ENCODE measurements at regions not wholly inside any gene's neighbourhood (a gene's known extent, or its start where the extent isn't known, plus 50 kb on each side); places are given as distances from the start of the nearest gene placed in this dataset.
A peak's percentile ranks its signal among the peaks of the same experiment; 100 is the strongest.
"Not testable (repeated sequence)": the region's sequence is repeated elsewhere in the genome, so short reads cannot be mapped to it uniquely, and the experiment has no call there.

DNA sequence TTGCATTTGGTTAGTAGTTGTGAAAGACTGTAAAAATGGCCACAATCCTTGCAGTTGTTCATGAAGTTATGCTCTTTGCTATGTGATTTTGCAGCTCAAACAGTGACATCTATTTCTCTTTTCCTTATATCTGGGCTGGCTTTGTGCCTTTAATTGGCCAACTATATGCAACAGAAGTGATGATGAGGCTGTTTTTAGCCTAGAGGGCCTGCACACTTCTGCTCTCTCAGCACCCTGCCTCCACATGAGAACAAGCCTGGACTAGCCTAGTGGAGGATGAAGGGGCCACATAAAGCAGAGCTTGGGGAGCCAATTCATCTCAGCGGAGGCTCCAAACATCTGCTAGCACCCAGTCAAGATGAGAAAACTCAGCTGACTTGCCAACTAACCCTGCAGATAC lies 339.8 kb downstream of the OMA1 start:
- DNase-seq (ENCODE audit: low read depth in 2 of 3, low spot score in 2 of 3): no peak

DNA sequence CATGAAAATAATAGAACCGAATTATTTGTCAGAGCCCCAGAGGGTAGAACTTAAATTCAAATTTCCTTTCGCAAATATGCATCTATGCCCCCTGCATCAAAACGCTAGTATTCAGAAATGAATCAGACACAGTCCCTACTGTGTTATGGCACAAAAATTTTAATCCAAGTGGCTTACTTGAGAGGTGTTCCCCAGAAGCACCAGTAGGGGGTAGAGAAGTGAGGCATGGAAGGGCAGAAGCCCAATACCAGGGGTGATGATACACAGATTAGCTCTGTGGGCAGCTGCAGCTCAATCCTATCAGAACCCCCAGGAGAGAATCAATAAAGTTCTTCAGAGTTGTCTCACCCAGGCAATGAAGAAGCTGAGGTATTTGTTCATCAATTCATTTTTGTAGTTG lies 342.2 kb downstream of the OMA1 start:
- DNase-seq (ENCODE audit: low read depth in 2 of 3, low spot score in 2 of 3): no peak

DNA sequence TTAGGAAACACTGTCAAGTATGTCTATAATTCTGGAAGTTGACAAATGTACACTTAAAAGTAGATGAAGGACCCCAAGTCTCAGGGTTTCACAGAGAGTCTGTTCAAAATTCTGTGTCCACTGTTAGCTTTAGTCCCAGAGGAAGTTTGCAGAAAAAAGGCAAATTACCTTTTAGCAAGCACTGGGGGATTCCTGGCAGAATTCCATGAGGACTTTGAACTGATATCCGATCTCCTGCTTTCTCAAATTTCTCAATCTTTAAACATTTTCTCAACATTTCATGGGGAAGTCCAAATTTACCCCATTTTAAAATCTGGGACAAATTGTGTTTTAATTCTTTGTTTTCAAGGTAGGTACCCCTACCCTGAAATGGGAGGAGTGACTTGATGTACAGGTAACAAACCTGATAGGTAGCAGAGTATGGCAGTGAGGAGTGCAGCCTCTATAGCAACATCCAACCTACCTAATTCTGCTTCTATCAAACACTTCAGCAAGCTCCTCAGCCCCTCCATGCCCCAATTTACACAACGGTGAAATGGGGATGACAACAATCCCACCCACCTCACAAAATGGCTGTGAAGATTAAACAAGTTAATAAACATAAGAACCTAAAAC lies 344.9 kb downstream of the OMA1 start:
- DNase-seq (ENCODE audit: low read depth in 2 of 3, low spot score in 2 of 3): no peak

DNA sequence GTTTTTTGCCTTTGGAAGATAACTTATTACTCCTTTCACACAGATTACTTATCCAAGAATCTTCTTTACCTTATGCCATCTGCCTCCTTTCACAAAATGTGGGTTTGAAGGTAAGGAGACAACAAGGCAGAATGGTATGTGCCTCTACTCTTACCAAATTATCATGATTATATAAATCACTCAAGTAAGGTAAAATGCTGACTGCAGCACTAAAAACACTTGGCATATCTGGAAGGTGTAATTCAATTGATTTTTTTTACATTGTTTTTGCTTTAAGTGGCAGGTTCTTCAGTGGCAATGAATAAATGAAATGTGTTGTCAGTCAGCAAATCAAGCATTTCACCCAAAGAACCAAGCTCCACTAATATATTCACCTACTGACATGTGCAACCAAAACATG lies 346.1 kb downstream of the OMA1 start:
- DNase-seq (ENCODE audit: low read depth in 2 of 3, low spot score in 2 of 3): no peak

DNA sequence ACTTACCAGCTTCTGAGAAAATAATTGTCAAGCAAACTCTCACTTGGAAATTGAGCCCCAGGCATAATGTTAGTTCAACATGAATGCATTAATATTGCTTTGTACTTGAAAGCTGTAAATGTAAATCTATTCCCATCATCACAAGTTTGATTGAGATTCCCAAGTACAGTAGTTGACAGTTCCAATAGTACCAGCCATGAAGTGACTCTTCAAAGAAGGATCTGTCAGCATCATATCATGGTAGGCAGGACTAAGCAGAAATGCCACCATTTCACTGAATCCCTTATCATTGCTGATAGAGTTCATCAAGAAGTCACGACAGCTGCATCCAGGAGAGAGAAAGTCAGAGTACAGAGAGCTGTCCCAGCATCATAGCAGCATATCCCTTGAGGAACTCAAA lies 348.7 kb downstream of the OMA1 start:
- no peak for DNase-seq (ENCODE audit: low read depth in 2 of 3, low spot score in 2 of 3)

DNA sequence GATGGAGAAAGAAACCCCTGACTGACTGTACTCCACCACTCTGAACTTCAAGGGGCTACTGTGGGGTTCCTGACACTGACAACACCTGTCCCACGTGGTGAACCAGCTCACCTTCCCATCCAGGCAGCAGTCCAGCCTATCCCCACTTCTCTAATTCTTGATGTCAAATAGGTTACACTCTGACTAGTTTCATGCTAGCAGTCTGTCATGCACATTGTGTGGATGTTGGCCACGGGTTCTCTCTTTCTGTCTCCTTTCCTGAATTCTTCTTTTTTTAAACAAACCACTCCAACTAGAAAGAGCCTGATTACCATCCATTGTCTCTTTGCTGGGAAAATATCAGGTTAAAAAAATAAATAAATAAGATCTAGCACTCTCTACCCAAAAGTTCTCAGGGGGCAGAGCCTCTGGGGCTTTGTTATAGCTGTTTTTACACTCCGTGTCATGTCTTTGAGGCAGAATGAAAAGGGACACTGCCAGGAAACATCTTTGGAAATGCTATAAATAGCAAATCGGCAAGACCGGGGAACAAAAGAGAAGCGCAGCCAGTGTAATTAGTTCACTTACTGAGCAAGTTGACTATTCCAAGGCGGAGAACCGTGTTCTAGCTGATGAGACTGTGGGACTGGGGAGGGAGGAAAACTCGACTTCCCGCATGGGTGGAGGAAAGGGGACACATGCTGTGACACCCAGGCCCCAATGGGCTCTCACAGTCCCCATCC lies 356.1 kb downstream of the OMA1 start:
- no peak for DNase-seq (ENCODE audit: low read depth in 2 of 3, low spot score in 2 of 3)

DNA sequence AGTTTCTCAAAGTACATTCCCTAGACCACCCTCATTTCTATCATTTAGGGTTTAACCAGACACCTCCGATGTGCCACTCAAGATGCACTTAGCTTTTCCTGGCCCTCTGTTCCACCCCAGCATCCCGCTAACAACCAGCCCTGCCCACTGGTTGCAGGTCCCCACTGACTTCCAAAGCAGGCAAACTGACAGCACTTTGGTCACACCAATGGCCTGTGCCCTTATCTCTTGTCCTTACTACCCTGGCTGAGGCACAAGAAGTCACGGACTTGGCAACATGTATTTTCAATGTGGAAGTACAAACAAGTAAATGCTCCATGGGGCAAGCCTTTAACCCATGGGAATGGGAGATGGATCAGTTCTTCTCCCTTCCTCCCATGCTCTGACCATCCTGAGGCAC lies 357.1 kb downstream of the OMA1 start:
- no peak for DNase-seq (ENCODE audit: low read depth in 2 of 3, low spot score in 2 of 3)

DNA sequence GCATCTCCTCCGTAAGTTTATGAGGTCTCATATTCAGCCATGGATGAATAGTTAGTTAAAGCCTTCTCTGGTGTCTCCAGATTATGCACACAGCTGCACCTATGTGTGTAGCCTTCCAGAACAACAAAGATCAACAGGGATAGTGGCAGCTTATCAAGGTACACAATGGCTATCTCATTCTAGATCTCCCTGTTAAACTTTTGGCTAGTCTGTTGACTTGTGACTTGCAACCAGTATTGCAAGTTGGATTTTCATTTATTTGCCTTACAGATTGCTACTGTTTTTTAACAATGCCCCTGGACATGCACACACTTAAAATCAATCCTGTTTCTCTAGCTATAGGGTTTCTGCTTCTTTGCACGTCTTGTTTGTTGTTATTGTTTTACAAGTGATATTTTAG lies 363.2 kb downstream of the OMA1 start:
- no peak for DNase-seq (ENCODE audit: low read depth in 2 of 3, low spot score in 2 of 3)

DNA sequence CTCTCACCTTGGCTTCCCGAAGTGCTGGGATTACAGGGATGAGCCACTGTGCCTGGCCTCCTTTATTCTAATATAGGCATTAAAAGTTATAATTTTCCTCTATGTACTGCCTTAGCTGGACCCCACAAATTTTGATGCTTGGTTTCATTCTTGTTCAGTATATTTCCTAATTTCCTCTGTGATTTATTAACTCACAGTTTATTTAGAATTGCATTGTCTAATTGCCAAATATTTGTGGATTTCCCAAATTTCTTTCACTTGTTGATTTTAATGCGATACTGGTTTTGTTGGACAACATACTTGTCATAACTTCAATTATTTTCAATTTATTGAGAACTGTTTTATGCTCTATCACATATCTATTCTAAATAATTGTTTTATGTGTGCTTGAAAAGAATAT lies 366.0 kb downstream of the OMA1 start:
- no peak for DNase-seq (ENCODE audit: low read depth in 2 of 3, low spot score in 2 of 3)

DNA sequence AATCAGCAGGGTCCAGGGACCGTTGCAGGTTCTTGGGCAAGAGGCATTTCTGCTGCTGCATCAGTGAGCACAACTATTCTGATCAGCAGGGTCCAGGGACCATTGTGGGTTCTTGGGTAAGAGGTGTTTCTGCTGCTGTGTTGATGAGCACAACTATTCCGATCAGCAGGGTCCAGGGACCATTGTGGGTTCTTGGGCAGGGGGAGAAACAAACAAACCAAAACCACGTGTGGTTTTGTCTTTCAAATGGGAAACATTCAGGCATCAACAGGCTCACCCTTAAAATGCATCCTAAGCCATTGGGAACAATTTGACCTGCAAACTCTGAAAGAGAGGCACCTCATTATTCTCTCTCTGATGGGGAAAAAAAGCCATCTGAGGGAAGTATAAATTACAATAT lies 377.4 kb downstream of the OMA1 start:
- not testable (repeated sequence) for DNase-seq (ENCODE audit: low read depth in 2 of 3, low spot score in 2 of 3)

DNA sequence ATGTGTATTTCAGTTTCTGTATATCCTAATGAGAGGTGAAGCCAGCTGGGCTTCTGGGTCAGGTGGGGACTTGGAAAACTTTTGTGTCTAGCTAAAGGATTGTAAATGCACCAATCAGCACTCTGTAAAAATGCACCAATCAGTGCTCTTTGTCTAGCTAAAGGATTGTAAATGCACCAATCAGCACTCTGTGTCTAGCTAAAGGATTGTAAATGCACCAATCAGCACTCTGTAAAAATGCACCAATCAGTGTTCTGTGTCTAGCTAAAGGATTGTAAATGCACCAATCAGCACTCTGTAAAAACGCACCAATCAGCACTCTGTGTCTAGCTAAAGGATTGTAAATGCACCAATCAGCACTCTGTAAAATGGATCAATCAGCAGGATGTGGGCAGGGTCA lies 379.4 kb downstream of the OMA1 start:
- DNase-seq (ENCODE audit: low read depth in 2 of 3, low spot score in 2 of 3): not testable (repeated sequence)

DNA sequence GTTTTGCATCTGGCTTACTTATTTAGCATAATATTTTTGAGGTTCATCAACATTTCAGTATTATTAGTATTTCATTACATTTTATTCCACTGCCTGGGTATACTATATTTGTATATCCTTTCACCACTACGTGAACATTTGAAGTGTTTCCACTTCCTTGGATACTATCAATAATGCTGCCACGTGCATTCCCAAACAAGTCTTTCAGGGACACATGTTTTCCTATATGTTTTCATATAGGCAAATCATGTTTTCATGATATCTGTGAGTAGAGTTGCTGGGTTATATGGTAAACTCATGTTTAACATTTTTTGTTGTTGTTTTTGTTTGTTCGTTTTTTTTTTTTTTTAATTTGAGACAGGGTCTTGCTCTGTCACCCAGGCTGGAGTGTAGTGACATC lies 380.1 kb downstream of the OMA1 start:
- no peak for DNase-seq (ENCODE audit: low read depth in 2 of 3, low spot score in 2 of 3)

DNA sequence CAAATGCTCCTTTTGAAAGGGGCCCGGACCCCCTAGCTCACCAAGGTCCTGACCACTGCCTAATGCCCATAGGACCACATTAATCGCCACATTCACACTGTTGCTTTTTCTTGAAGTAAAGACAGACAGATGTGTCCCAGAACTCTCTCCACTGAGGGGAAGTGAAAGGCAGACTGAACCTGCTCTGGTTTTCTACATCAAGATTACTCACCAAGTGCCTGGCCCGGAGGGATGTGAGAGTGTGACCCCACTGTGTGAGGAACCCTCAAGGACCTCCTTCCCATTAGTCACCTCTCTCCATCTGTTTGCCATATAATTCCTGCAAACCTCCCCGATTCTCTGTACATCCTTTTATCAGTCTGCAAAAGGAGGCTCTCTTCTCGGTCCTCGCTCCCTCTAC lies 381.5 kb downstream of the OMA1 start:
- DNase-seq (ENCODE audit: low read depth in 2 of 3, low spot score in 2 of 3): no peak

DNA sequence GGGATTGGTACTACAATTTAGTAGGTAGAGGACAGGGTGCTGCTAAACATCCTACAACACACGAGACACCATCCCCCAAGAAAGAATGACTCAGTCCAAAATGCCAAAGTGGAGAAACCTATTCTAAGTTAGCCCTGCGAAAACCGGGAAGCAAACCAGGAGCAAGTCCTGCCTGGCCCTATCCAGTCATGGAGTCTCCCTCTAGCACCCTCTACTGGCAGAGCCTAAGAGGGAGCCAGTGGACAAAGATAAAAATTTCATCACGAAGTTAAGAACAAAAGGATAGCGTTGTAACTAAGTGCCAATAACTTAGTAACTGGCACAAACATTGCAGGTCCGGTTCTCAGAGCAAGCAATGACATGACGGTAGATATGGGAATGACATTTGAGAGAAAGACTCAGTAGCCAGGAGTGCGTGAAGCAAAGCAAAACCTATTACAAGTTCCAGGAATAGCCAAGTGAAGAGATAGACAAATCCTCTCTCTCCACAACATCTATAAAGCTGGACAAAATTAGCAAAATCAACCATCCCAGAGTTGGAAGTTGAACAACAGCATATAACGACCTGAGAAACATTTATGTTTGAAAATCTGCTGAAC lies 383.5 kb downstream of the OMA1 start:
- peak in 2 of 3 donors; percentile 28 to 68 for DNase-seq (ENCODE audit: low read depth in 2 of 3, low spot score in 2 of 3)

DNA sequence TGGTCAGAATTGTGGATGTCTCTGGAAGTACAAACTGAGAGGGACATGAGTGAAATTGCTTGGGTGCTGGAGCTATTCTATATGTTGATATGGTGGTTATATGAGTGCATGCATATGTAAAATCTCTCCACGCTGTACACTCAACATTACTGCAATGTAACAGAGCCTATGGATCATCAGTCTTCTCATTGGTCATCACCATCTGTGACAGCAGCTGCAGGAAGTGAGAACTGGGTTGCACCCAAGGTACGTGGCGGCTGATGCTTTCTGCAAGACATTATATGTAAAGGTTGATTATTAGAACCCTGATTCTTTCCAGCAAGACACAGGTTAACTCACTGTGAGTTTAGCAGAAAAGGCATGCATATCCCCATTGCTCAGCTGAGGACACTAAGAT lies 387.1 kb downstream of the OMA1 start:
- DNase-seq (ENCODE audit: low read depth in 2 of 3, low spot score in 2 of 3): no peak

DNA sequence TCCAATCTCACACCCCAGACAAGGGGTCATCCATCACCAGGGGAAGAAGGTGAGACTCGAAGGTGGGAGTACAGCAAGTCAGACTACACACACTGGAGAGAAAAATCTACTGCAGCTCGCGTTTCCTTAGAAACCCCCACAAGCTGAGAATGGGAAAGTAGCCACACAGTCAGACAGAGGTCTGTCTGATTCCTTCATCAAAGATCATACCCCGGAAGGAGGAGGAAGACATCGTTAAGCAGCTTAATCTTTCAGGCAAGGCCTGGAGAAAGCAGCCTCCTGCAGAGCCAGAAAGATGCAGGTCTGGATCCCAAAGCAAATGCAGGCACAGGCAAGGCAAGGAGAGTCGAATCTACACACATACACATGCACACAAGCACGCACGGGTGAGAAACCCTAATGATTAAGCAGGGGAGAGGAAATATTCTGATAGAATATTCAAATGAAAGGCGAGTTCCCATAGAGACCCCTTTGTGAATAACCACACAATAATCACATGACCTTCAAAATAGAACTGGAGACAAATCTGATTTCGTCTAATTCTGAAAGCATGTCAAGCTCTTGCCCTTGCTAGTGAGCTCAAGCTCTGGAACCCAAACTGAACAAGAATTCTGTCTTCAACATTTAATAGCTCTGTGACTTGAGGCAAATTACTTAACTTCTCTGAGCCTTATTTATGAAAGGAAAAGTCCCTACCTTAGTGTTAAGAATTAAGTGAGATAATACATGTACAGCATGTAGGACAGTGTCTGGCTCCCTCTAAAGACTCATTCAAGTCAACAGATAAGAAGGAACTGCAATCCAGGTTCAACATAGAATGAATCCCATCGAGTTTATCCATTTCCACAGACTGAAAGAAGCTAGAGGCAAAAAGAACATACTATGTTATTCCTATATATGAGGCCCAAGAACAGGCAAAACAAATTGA lies 387.8 kb downstream of the OMA1 start:
- no peak for DNase-seq (ENCODE audit: low read depth in 2 of 3, low spot score in 2 of 3)

DNA sequence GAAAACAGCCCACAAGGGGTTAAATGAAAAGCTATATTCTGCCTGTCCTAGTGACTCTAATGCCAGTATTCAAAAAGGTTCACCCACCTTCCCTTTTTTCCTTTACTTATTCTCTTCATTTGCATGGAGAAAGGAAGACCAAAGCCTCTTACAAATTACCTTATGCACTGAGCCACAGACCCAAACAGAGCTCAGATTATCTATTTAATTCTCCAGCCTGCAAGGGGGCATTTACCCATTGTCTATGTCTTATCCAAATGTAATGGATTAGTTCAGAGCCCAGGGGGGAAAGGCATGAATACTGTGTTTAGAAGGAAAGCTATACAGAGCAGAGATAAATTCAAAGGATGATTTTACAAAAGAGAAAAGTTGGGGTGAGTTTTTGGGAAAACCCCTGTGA lies 388.5 kb downstream of the OMA1 start:
- no peak for DNase-seq (ENCODE audit: low read depth in 2 of 3, low spot score in 2 of 3)

DNA sequence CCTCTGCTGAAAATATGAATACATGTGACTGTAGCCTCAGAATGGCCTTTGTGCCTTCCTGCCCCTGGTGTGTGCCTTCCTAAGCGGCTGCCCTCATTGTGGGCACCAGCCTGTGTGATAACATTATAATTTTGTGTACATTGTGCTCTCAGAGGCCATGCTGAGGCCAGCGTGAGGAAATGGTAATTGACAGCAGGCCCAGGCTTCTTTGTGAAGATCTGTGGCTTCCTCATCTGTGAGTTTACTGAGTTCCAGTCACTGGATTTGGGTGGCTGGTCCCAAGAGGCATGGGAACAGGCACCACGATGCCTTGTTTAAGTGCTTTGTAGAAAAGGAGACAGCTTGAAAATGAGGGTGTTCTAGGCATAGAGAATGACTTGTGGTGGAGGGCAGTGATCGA lies 389.3 kb downstream of the OMA1 start:
- DNase-seq (ENCODE audit: low read depth in 2 of 3, low spot score in 2 of 3): no peak

DNA sequence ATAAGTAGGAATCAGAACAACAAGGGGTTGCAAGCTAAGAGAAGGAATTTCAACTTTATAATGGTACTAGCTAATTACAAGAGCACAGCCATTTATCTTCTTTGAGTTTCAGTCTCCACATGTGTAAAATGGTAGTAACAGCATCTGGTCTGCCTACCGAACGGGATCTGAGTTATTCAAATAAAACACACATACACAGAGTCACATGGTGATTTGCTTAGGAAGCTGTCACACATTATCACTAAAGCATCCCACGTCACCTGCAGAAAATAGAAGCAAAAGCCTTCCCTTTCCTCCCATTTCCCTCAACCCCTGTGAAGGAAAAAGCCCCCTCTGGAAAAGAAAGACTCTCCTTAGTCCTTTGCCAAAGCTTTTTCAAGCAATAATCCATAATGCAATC lies 389.7 kb downstream of the OMA1 start:
- DNase-seq (ENCODE audit: low read depth in 2 of 3, low spot score in 2 of 3): no peak

DNA sequence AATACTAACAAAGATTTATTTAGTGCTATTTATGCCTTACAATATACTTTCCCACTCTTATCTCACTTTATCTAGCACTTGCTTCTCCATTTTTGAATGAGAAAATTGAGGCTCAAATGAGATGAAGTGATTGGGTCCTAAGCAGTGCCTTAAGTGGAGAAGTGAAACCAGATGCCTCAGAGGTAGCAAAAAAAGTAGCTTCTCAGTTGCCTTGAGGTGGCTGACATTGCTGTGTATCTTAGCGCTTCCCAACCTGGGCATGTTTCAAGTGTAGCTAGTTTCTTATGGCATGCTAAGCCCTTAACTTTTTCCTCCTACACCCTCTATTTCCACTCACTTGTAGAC lies 390.4 kb downstream of the OMA1 start:
- no peak for DNase-seq (ENCODE audit: low read depth in 2 of 3, low spot score in 2 of 3)

DNA sequence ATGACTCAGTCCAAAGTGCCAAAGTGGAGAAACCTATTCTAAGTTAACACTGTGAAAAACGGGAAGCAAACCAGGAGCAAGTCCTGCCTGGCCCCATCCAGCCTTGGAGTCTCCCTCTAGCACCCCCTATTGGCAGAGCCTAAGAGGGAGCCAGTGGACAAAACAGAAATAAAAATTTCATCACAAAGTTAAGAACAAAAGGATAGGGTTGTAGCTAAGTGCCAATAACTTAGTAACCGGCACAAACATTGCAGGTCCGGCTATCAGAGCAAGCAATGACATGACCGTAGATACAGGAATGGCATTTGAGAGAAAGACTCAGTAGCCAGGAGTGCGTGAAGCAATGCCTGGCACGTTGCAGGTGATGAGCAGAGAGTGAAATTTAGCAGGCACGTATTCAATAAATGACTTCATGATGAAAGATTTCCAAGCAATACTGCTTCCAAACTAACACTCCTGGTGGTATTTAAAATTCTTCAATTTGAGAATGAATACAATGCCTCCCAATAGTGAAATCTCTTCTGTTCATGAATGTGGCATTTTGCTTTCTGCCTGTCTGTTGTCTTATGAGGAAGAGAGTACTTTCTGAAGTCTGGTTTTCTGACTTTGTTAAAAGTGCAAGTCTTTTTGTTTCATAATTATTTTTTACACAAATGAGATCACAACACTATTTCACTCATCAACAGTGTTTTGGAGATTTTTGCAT lies 391.0 kb downstream of the OMA1 start:
- peak in 2 of 3 donors; percentile 49 to 57 for DNase-seq (ENCODE audit: low read depth in 2 of 3, low spot score in 2 of 3)

All from hematopoietic multipotent progenitor cell (in vitro differentiated cells).